Upper lobe of right lung (tissue), 1 donor: ENCODE measurements at regions not wholly inside any gene's neighbourhood (a gene's known extent, or its start where the extent isn't known, plus 50 kb on each side); places are given as distances from the start of the nearest gene placed in this dataset.

Experiments used
- ATAC-seq: fragments of 200-7000 bp; cut with Tn5 transposase; one replicate; pipeline ENCODE4 v1.9.1; 2020; ENCODE audit warnings: mild to moderate bottlenecking, moderate library complexity
- DNase-seq: peaks from one replicate; pipeline ENCODE4 v3.0.0-alpha.2; 2020
- H3K27ac ChIP-seq: fragments of 200-600 bp; one replicate; pipeline ENCODE4 v1.8.0; 2022
- H3K27me3 ChIP-seq: fragments of 200-600 bp; one replicate; pipeline ENCODE4 v1.8.0; 2022; ENCODE audit warnings: mild to moderate bottlenecking
- H3K36me3 ChIP-seq: fragments of 200-600 bp; one replicate; pipeline ENCODE4 v1.8.0; 2022
- H3K4me1 ChIP-seq: fragments of 200-600 bp; one replicate; pipeline ENCODE4 v1.8.0; 2022
- H3K4me3 ChIP-seq: fragments of 200-600 bp; one replicate; pipeline ENCODE4 v1.8.0; 2022; ENCODE audit warnings: mild to moderate bottlenecking
- H3K9me3 ChIP-seq: fragments of 200-600 bp; one replicate; pipeline ENCODE4 v1.8.0; 2022
- intact Hi-C: fragments of 100-400 bp; cut with DNase I; formaldehyde crosslinking; loops from one replicate; pipeline ENCODE4 v1.11.0; 2022
- TF ChIP-seq, protein P1 (sequence below): fragments of 200-600 bp; IDR thresholded peaks from one replicate; pipeline ENCODE4 v1.8.0; 2022; ENCODE audit warnings: antibody characterized with exemption
- donor health status: DM: no; HTN: yes; CAD: no; lungs with severe emphysema.

DNA sequence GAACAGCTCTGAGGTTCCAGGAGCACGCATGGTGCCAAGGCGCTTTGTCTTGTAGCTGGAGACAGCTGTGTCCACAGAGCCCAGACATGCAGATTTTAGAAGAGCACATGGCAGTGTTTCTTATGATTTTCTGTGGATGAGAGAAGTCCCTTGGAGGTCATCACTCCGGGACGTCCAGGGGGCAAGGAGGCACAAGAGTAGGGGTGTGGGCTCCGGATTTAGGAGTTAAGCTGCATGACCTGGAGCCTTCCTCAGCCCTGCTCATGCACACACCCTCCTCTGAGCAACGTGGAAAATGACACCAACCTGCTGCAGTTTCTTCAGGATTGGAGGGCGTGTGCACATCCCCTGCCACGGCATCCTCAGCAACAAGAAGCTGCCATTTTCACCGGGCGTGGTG, 1286.7 kb downstream of the TBC1D22A start:
- Histone ChIP-seq H3K36me3 (no peaks in the 10 kb centered on the region), H3K27me3 (no peaks in the 10 kb centered on the region), H3K4me3 (no peak overlapping the region), H3K9me3 (no peaks in the 10 kb centered on the region), H3K4me1 (no peaks in the 10 kb centered on the region), H3K27ac (no peak overlapping the region)
- TF ChIP-seq, protein P1, sequence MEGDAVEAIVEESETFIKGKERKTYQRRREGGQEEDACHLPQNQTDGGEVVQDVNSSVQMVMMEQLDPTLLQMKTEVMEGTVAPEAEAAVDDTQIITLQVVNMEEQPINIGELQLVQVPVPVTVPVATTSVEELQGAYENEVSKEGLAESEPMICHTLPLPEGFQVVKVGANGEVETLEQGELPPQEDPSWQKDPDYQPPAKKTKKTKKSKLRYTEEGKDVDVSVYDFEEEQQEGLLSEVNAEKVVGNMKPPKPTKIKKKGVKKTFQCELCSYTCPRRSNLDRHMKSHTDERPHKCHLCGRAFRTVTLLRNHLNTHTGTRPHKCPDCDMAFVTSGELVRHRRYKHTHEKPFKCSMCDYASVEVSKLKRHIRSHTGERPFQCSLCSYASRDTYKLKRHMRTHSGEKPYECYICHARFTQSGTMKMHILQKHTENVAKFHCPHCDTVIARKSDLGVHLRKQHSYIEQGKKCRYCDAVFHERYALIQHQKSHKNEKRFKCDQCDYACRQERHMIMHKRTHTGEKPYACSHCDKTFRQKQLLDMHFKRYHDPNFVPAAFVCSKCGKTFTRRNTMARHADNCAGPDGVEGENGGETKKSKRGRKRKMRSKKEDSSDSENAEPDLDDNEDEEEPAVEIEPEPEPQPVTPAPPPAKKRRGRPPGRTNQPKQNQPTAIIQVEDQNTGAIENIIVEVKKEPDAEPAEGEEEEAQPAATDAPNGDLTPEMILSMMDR = no peak
- no peak for DNase-seq
- intact Hi-C loops = no loop called here
- no peak for ATAC-seq

DNA sequence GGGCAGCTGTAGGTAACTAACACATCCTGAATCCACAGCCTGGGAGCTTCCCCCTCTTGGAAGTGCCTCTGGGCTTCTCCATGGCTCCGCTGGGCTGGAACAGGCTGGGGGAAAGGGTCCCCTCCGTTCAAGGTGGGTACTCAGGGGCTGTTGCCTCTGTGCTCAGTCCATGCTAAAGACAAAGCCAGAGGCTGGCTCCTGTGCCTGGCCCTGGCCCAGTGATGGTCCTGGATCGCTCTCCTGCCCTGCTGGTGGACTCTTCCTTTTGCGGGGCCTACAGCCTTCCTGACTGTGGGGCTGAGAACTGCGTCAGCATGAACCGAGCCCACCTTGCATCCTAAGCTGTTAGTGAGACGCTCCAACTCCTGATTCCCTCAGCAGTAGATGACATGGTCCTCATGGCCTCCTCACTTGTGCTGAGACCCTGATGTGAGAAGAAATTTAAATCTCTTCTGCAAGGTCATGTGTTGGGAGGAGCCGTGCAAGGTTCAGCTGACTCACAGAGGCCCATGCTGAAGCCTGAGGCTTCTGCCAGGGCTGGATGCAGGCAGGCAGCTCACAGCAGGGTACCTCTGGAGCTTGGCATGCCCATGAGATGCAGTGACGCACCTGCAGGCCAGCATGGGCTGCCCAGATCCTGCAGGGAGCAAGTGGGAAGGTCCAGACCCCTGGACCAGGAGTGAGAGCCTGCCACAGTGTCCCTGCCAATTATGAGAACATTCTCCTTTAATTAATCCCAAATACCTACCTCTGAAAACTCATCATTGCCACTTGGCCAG, 1285.5 kb downstream of the TBC1D22A start:
- TF ChIP-seq, protein P1 = no peak
- Histone ChIP-seq H3K4me1 (no peaks in the 10 kb centered on the region), H3K27me3 (no peaks in the 10 kb centered on the region), H3K36me3 (no peaks in the 10 kb centered on the region), H3K4me3 (no peak overlapping the region), H3K27ac (no peak overlapping the region), H3K9me3 (no peaks in the 10 kb centered on the region)
- DNase-seq (no peak), ATAC-seq (no peak)
- intact Hi-C loops = no loop called here

DNA sequence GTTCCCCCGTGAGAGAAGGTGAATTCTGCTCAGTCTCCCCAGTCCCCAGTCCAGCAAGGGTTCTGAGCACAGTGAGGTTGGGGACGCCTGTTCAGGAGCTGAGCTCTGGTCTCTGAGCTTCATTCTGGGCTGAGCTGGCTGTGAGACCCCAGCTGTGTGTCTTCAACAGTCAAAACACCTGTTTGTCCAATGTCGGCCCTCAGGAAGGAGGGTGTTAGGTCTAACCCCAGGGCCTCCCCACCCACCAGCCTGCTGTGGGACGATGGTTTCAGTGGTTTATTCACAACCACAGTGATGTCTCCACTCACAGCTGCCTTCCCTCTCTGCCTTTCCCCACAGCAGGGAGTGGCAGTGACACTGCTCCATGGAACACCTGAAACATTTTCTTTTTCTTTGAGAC, 1282.9 kb downstream of the TBC1D22A start:
- TF ChIP-seq, protein P1 = no peak
- DNase-seq = no peak
- no peaks in the 10 kb centered on the region for H3K9me3 ChIP-seq
- H3K27ac ChIP-seq = no peak overlapping the region
- ATAC-seq = no peak
- H3K4me1 ChIP-seq = no peaks in the 10 kb centered on the region
- no peaks in the 10 kb centered on the region for H3K36me3 ChIP-seq
- H3K4me3 ChIP-seq = no peak overlapping the region
- intact Hi-C loops = no loop called here
- H3K27me3 ChIP-seq = no peaks in the 10 kb centered on the region

DNA sequence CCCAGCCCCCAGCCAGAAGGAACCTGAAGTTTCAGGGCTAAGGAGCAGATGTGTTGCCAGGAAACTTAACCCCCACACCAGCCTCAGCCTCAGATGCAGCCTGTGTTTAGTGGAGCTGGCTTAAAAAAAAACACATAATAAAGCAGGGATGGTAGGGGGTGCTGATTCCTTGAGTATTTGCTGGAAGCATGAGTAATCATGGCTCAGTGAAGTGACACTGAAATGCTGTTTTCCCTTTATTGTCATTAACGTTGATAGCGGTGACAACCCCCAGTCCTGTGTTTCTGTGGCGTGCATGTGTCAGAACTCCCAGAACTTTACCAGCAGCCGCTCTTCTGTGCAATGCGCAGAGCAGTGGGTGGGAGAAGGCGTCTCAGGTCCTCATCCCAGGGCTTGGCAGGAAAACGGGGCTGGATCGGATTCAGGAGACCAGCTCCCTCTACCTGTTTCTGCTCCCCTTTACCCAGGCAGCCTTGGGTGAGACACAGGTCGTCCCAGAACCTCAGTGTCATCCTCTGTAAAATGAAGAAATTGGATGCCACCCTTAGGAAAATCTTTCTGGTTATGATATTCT, 1282.1 kb downstream of the TBC1D22A start:
- DNase-seq (no peak), ATAC-seq (no peak)
- Histone ChIP-seq H3K27ac (no peak overlapping the region), H3K27me3 (no peaks in the 10 kb centered on the region), H3K9me3 (no peaks in the 10 kb centered on the region), H3K4me1 (no peaks in the 10 kb centered on the region), H3K4me3 (no peak overlapping the region), H3K36me3 (no peaks in the 10 kb centered on the region)
- intact Hi-C loops = no loop called here
- TF ChIP-seq, protein P1 = no peak

DNA sequence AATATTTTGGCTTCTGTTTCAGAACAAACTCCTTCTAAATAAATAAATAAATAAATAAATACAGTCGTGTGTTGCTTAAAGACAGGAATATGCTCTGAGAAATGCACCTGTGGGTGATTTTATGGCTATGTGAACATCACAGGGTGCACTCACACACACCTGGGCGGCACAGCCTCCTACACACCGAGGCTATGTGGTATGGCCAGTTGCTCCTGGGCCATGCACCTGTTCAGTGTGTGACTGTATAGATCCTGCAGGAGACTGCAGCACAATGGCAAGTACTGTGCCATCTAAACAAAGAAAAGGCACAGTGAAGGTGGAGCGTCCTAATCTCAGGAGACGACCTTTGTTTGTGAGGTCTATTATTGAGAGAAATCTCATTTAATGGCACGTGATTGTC, 1281.1 kb downstream of the TBC1D22A start:
- no peaks in the 10 kb centered on the region for H3K27me3 ChIP-seq
- H3K9me3 ChIP-seq = no peaks in the 10 kb centered on the region
- no peak for DNase-seq
- H3K27ac ChIP-seq = no peak overlapping the region
- intact Hi-C loops = no loop called here
- H3K4me3 ChIP-seq = no peak overlapping the region
- H3K4me1 ChIP-seq = no peaks in the 10 kb centered on the region
- no peak for ATAC-seq
- no peaks in the 10 kb centered on the region for H3K36me3 ChIP-seq
- TF ChIP-seq, protein P1 = no peak
